Psoas muscle (tissue), 7 donors: ENCODE measurements at regions not wholly inside any gene's neighbourhood (a gene's known extent, or its start where the extent isn't known, plus 50 kb on each side); places are given as distances from the start of the nearest gene placed in this dataset.
"Not testable (repeated sequence)": the region's sequence is repeated elsewhere in the genome, so short reads cannot be mapped to it uniquely, and the experiment has no call there.

Source experiments
- ATAC-seq, 4 donors: fragments of 200-7000 bp; cut with Tn5 transposase; one replicate each; pipeline ENCODE4 v1.9.1; 2020; ENCODE audit warnings: moderate library complexity in 3 of 4, mild to moderate bottlenecking in 2 of 4
- DNase-seq, 2 donors: peaks; one replicate each; pipeline ENCODE4 v3.0.0-alpha.2; 2020
- H3K27ac ChIP-seq: fragments of 200-600 bp; one replicate; pipeline ENCODE4 v1.8.0; 2022
- H3K27me3 ChIP-seq, 3 donors: fragments of 200-600 bp in 1 of 3; one replicate each; pipeline versions ENCODE4 v1.6.1 to v1.8.0; 2013 to 2022; ENCODE audit warnings: low read length in 2 of 3, mild to moderate bottlenecking in 2 of 3, moderate library complexity in 1 of 3; ENCODE audit not compliant: insufficient read depth in 3 of 3
- H3K36me3 ChIP-seq, 2 donors: fragments of 200-600 bp in 1 of 2; one replicate each; pipeline versions ENCODE4 v1.6.1 to v1.8.0; 2013 to 2022; ENCODE audit warnings: low read depth in 1 of 2, mild to moderate bottlenecking in 1 of 2, moderate library complexity in 1 of 2; ENCODE audit not compliant: insufficient read depth in 1 of 2
- H3K4me1 ChIP-seq: fragments of 200-600 bp; one replicate; pipeline ENCODE4 v1.8.0; 2022
- H3K4me3 ChIP-seq: fragments of 200-600 bp; one replicate; pipeline ENCODE4 v1.8.0; 2022; ENCODE audit warnings: mild to moderate bottlenecking
- H3K9me3 ChIP-seq: fragments of 200-600 bp; one replicate; pipeline ENCODE4 v1.8.0; 2022
- WGBS, 3 donors: extraction: QIAGEN DNeasy Blood & Tissue Kit; methylation state at CpG; one replicate each; pipeline versions ENCODE4 v1.1.6 to v1.1.7; 2013; 5-methylcytosine and 5-hydroxymethylcytosine counted together
- intact Hi-C, 2 donors: fragments of 100-400 bp; cut with DNase I; formaldehyde crosslinking; loops; one replicate each; pipeline versions ENCODE4 v1.11.0 to v1.14.2; 2022
- TF ChIP-seq, protein P1 (sequence below): fragments of 200-600 bp; IDR thresholded peaks from one replicate; pipeline ENCODE4 v1.8.0; 2022; ENCODE audit warnings: antibody characterized with exemption
- donor health status: healthy with polysubstance abuse.
- donor health status: DM: no; HTN: no; CAD: no; lungs with moderate emphysema.
- donor health status: Bipolar disorder and iron deficiency.
- donor health status: healthy.
- donor health status: DM: yes; HTN: yes; CAD: no.
- donor health status: DM: no; HTN: no; CAD: no.
- donor health status: DM: yes; HTN: yes; CAD: no.

DNA sequence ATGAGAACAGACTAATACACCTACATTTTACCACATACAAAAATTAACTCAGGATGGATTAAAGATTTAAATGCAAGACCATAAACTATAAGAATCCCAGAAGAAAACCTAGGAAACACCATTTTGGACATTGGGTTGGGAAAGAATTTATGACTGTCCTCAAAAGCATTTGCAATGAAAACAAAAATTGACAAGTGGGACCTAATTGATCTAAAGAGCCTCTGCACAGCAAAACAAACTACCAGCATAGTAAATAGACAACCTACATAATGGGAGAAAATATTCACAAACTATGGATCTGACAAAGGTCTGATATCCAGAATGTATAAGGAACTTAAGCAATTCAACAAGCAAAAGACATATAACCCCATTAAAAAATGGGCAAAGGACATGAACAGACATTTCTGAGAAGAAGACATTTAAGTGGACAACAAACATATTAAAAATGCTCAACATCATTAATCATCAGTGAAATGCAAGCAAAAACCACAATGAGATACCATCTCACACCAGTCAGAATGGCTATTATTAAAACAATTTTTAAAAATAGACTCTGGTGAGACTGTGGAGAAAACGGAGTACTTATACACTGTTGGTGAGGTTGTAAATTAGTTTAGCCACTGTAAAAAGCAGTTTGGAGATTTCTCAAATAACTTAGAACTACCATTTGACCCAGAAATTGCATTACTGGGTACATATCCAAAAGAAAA lies 221.7 kb upstream of the DIPK2B start:
- ATAC-seq (no peak), DNase-seq (no peak)
- Histone ChIP-seq H3K4me1 (no peaks in the 10 kb centered on the region), H3K27me3 (peaks cover 0 to 6% (median 0%) of the 10 kb centered on the region in 3 donors), H3K9me3 (no peaks in the 10 kb centered on the region), H3K4me3 (no peak overlapping the region), H3K36me3 (no peaks in the 10 kb centered on the region), H3K27ac (no peak overlapping the region)
- 39 to 52% (median 43%) methylated on average over 1 of the region's 1 CpG for WGBS, 3 donors
- intact Hi-C loops: no loop called here
- TF ChIP-seq, protein P1, sequence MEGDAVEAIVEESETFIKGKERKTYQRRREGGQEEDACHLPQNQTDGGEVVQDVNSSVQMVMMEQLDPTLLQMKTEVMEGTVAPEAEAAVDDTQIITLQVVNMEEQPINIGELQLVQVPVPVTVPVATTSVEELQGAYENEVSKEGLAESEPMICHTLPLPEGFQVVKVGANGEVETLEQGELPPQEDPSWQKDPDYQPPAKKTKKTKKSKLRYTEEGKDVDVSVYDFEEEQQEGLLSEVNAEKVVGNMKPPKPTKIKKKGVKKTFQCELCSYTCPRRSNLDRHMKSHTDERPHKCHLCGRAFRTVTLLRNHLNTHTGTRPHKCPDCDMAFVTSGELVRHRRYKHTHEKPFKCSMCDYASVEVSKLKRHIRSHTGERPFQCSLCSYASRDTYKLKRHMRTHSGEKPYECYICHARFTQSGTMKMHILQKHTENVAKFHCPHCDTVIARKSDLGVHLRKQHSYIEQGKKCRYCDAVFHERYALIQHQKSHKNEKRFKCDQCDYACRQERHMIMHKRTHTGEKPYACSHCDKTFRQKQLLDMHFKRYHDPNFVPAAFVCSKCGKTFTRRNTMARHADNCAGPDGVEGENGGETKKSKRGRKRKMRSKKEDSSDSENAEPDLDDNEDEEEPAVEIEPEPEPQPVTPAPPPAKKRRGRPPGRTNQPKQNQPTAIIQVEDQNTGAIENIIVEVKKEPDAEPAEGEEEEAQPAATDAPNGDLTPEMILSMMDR: no peak

DNA sequence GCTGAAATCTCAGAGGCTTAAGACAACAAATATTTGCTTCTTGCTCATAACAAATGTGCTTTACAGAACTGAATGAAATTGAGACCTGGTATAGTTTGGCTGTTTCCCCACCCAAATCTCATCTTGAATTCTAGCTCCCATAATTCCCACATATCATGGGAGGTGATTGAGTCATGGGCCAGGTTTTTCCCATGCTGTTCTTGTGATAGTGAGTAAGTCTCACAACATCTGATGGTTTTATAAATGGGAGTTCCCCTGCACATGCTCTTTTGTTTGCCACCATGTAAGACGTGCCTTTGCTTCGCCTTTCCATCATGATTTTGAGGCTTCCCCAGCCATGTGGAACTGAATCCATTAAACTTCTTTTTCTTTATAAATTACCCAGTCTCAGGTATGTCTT lies 221.1 kb upstream of the DIPK2B start:
- DNase-seq (no peak), ATAC-seq (no peak)
- no peaks in the 10 kb centered on the region for H3K9me3 ChIP-seq
- H3K4me3 ChIP-seq: no peak overlapping the region
- no peaks in the 10 kb centered on the region for H3K36me3 ChIP-seq
- WGBS, 3 donors: 79 to 94% (median 81%) methylated on average over 2 of the region's 2 CpGs
- intact Hi-C loops: no loop called here
- TF ChIP-seq, protein P1: no peak
- H3K4me1 ChIP-seq: no peaks in the 10 kb centered on the region
- H3K27me3 ChIP-seq: peaks cover 0 to 6% (median 0%) of the 10 kb centered on the region in 3 donors
- no peak overlapping the region for H3K27ac ChIP-seq

DNA sequence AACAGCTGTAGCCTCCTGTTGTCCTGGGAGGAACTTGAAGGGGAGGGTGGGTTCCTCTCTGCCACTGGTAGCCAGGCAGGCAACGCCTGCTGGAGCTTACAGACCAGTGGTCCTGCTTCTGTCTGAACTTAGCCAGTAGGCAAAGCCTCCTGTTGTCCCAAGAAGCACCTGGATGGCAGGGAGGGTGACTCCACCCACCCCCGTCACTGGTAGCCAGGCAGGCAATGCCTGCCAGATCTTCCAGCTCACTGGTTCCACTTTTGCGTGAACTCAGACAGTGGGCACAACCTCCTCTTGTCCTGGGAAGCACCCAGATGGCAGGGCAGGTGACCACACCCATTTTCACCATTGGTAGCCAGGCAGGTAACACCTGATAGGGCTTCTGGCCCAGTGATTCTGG lies 203.5 kb upstream of the DIPK2B start:
- intact Hi-C loops: no loop called here
- Histone ChIP-seq H3K27ac (no peak overlapping the region), H3K27me3 (no peaks in the 10 kb centered on the region), H3K9me3 (peaks cover 6% of the 10 kb centered on the region), H3K36me3 (no peaks in the 10 kb centered on the region), H3K4me3 (no peak overlapping the region), H3K4me1 (no peaks in the 10 kb centered on the region)
- DNase-seq (no peak), ATAC-seq (no peak)
- TF ChIP-seq, protein P1: no peak
- WGBS, 3 donors: 60 to 75% (median 68%) methylated on average over 3 of the region's 3 CpGs

DNA sequence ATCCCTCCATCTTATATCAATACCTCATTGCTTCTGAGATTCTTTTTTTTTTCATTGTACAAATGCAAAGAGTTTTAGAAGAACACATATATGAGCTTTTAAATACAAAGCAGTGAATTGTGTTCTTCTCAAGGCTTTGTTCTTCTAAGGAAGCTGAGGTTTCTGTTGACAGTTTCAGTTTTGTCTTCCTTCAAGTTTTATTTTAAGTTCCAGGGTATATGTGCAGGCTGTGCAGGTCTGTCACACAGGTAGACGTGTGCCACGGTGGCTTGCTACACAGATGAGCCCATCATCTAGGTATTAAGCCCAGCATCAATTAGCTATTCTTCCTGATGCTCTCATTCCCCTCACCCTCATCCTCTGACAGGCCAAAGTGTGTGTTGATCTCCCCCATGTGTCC lies 201.2 kb upstream of the DIPK2B start:
- no peaks in the 10 kb centered on the region for H3K4me1 ChIP-seq
- H3K36me3 ChIP-seq: no peaks in the 10 kb centered on the region
- ATAC-seq (no peak), DNase-seq (no peak)
- 54 to 92% (median 86%) methylated on average over 2 of the region's 2 CpGs for WGBS, 3 donors
- TF ChIP-seq, protein P1: no peak
- peaks cover 6% of the 10 kb centered on the region for H3K9me3 ChIP-seq
- H3K4me3 ChIP-seq: no peak overlapping the region
- intact Hi-C loops: no loop called here
- no peak overlapping the region for H3K27ac ChIP-seq
- no peaks in the 10 kb centered on the region for H3K27me3 ChIP-seq

DNA sequence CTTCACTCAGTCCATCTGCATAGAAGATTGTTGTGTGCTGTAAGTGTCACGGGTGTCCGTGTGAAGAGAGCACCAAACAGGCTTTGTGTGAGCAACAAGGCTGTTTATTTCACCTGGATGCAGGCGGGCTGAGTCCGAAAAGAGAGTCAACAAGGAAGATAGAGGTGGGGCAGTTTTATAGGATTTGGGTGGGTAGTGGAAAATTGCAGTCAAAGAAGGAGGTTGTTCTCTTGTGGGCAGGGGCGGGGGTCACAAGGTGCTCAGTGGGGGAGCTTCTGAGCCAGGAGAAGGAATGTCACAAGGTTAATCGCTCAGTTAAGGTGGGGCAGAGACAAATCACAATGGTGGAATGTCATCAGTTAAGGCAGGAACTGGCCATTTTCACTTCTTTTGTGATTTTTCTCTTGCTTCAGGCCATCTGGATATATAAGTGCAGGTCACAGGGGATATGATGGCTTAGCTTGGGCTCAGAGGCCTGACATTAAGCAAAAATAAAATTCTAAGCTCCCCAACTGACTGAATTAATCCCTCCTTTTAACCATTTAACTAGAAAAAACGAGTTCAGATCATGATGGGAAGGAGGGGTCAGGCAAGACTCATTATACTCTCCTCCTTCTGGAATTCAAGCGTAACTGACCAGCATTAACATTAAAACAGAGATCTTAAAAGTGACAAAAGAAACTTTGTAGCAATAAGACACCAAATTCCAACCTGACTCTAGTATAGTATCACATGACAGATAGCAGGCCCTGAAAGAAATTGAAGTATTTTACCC lies 200.5 kb upstream of the DIPK2B start:
- ATAC-seq, intact Hi-C loops, H3K4me1 ChIP-seq, DNase-seq, H3K27ac ChIP-seq, H3K4me3 ChIP-seq, H3K36me3 ChIP-seq, H3K9me3 ChIP-seq, H3K27me3 ChIP-seq: not testable (repeated sequence)
- WGBS, 3 donors: 52 to 81% (median 67%) methylated on average over 8 of the region's 8 CpGs
